HPDE6-E6E7 (cell line): ENCODE measurements at regions not wholly inside any gene's neighbourhood (a gene's known extent, or its start where the extent isn't known, plus 50 kb on each side); places are given as distances from the start of the nearest gene placed in this dataset.
"Not testable (repeated sequence)": the region's sequence is repeated elsewhere in the genome, so short reads cannot be mapped to it uniquely, and the experiment has no call there.

ENCODE experiments used
- DNase-seq: peaks from one replicate; pipeline ENCODE4 v3.0.0; 2011; ENCODE audit warnings: missing footprints; ENCODE audit errors: extremely low spot score

GRCh38 chr2:47964277-47964676 lies 58.0 kb upstream of the FBXO11 start:
- DNase-seq: no peak

- DNase-seq: no peak
Measured at GRCh38 chr2:47964722-47965434, 58.6 kb upstream of the FBXO11 start.

- not testable (repeated sequence) for DNase-seq
Measured at GRCh38 chr2:47976728-47977127, 70.4 kb upstream of the FBXO11 start.

GRCh38 chr2:47984041-47984440 lies 77.7 kb upstream of the FBXO11 start:
- no peak for DNase-seq

GRCh38 chr2:47990503-47990902 lies 84.2 kb upstream of the FBXO11 start:
- no peak for DNase-seq

GRCh38 chr2:47992671-47993070 lies 86.4 kb upstream of the FBXO11 start:
- DNase-seq: no peak

- no peak for DNase-seq
Measured at GRCh38 chr2:47996808-47997207, 90.5 kb upstream of the FBXO11 start.

- no peak for DNase-seq
Measured at GRCh38 chr2:47999512-47999911, 93.2 kb upstream of the FBXO11 start.

GRCh38 chr2:48001498-48001897 lies 95.2 kb upstream of the FBXO11 start:
- no peak for DNase-seq

- no peak for DNase-seq
Measured at GRCh38 chr2:48006094-48006493, 99.8 kb upstream of the FBXO11 start.

GRCh38 chr2:48007699-48008268 lies 101.5 kb upstream of the FBXO11 start:
- no peak for DNase-seq

- no peak for DNase-seq
Measured at GRCh38 chr2:48009256-48009655, 103.0 kb upstream of the FBXO11 start.

- DNase-seq: no peak
Measured at GRCh38 chr2:48015421-48015820, 109.1 kb upstream of the FBXO11 start.

- no peak for DNase-seq
Measured at GRCh38 chr2:48016225-48017019, 110.1 kb upstream of the FBXO11 start.

GRCh38 chr2:48017136-48017535 lies 110.8 kb upstream of the FBXO11 start:
- no peak for DNase-seq

- DNase-seq: no peak
Measured at GRCh38 chr2:48018480-48018879, 112.2 kb upstream of the FBXO11 start.

- DNase-seq: no peak
Measured at GRCh38 chr2:48026865-48027264, 120.6 kb upstream of the FBXO11 start.

- no peak for DNase-seq
Measured at GRCh38 chr2:48032765-48033164, 126.5 kb upstream of the FBXO11 start.

GRCh38 chr2:48034295-48034694 lies 128.0 kb upstream of the FBXO11 start:
- no peak for DNase-seq

- no peak for DNase-seq
Measured at GRCh38 chr2:48036312-48036711, 130.0 kb upstream of the FBXO11 start.

GRCh38 chr2:48039209-48039990 lies 133.1 kb upstream of the FBXO11 start:
- DNase-seq: no peak

GRCh38 chr2:48043131-48043700 lies 136.9 kb upstream of the FBXO11 start:
- no peak for DNase-seq
